DND-41 (cell line): ENCODE measurements at regions not wholly inside any gene's neighbourhood (a gene's known extent, or its start where the extent isn't known, plus 50 kb on each side); places are given as distances from the start of the nearest gene placed in this dataset.

Source experiments
- CTCF ChIP-seq: IDR thresholded peaks from 2 replicates; pipeline ENCODE4 v1.5.1; 2012; ENCODE audit warnings: borderline replicate concordance, low read length, moderate library complexity, mild to moderate bottlenecking; ENCODE audit not compliant: poor library complexity, severe bottlenecking; ENCODE audit errors: extremely low read depth
- EZH2 ChIP-seq: IDR thresholded peaks from 3 replicates; pipeline ENCODE4 v1.6.1; 2012; ENCODE audit warnings: borderline replicate concordance, low read depth, mild to moderate bottlenecking, moderate library complexity, low read length, inconsistent platforms; ENCODE audit not compliant: severe bottlenecking

DNA sequence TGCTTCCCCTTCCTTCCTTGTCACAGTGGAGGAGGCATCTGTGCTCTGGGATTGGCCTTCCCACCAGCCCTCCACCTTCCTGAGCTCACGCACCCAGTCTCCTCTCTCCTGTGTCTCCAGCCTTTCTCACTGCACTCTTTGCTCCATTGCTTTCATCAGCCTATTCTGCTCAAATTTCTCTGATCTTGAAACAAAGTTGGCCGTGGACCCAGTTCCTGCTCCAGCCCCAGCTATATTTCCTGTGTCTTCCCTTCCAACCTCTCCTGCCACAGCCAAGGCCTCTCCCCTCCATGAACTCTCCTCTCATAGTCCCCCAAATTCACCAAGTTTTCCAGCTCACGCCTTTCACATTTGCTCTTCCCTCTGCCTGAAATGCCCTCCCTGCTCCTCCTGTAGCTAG lies 226.6 kb upstream of the AGAP1 start:
- TF ChIP-seq CTCF (no peak), EZH2 (no peak)
